Upper lobe of right lung (tissue), 1 donor: ENCODE measurements at regions not wholly inside any gene's neighbourhood (a gene's known extent, or its start where the extent isn't known, plus 50 kb on each side); places are given as distances from the start of the nearest gene placed in this dataset.
"Not testable (repeated sequence)": the region's sequence is repeated elsewhere in the genome, so short reads cannot be mapped to it uniquely, and the experiment has no call there.

Experiments used
- ATAC-seq: fragments of 200-7000 bp; cut with Tn5 transposase; one replicate; pipeline ENCODE4 v1.9.1; 2020; ENCODE audit warnings: mild to moderate bottlenecking, moderate library complexity
- DNase-seq: peaks from one replicate; pipeline ENCODE4 v3.0.0-alpha.2; 2020
- H3K27ac ChIP-seq: fragments of 200-600 bp; one replicate; pipeline ENCODE4 v1.8.0; 2022
- H3K27me3 ChIP-seq: fragments of 200-600 bp; one replicate; pipeline ENCODE4 v1.8.0; 2022; ENCODE audit warnings: mild to moderate bottlenecking
- H3K36me3 ChIP-seq: fragments of 200-600 bp; one replicate; pipeline ENCODE4 v1.8.0; 2022
- H3K4me1 ChIP-seq: fragments of 200-600 bp; one replicate; pipeline ENCODE4 v1.8.0; 2022
- H3K4me3 ChIP-seq: fragments of 200-600 bp; one replicate; pipeline ENCODE4 v1.8.0; 2022; ENCODE audit warnings: mild to moderate bottlenecking
- H3K9me3 ChIP-seq: fragments of 200-600 bp; one replicate; pipeline ENCODE4 v1.8.0; 2022
- intact Hi-C: fragments of 100-400 bp; cut with DNase I; formaldehyde crosslinking; loops from one replicate; pipeline ENCODE4 v1.11.0; 2022
- TF ChIP-seq, protein P1 (sequence below): fragments of 200-600 bp; IDR thresholded peaks from one replicate; pipeline ENCODE4 v1.8.0; 2022; ENCODE audit warnings: antibody characterized with exemption
- donor health status: DM: no; HTN: yes; CAD: no; lungs with severe emphysema.

GRCh38 chr3:185995352-185995751 lies 57.5 kb upstream of the TRA2B start:
- intact Hi-C loops = no loop called here
- Histone ChIP-seq H3K27me3 (no peaks in the 10 kb centered on the region), H3K4me3 (no peak overlapping the region), H3K9me3 (no peaks in the 10 kb centered on the region), H3K27ac (no peak overlapping the region), H3K36me3 (no peaks in the 10 kb centered on the region), H3K4me1 (peaks cover 7% of the 10 kb centered on the region)
- DNase-seq (no peak), ATAC-seq (no peak)
- TF ChIP-seq, protein P1, sequence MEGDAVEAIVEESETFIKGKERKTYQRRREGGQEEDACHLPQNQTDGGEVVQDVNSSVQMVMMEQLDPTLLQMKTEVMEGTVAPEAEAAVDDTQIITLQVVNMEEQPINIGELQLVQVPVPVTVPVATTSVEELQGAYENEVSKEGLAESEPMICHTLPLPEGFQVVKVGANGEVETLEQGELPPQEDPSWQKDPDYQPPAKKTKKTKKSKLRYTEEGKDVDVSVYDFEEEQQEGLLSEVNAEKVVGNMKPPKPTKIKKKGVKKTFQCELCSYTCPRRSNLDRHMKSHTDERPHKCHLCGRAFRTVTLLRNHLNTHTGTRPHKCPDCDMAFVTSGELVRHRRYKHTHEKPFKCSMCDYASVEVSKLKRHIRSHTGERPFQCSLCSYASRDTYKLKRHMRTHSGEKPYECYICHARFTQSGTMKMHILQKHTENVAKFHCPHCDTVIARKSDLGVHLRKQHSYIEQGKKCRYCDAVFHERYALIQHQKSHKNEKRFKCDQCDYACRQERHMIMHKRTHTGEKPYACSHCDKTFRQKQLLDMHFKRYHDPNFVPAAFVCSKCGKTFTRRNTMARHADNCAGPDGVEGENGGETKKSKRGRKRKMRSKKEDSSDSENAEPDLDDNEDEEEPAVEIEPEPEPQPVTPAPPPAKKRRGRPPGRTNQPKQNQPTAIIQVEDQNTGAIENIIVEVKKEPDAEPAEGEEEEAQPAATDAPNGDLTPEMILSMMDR = no peak

DNA sequence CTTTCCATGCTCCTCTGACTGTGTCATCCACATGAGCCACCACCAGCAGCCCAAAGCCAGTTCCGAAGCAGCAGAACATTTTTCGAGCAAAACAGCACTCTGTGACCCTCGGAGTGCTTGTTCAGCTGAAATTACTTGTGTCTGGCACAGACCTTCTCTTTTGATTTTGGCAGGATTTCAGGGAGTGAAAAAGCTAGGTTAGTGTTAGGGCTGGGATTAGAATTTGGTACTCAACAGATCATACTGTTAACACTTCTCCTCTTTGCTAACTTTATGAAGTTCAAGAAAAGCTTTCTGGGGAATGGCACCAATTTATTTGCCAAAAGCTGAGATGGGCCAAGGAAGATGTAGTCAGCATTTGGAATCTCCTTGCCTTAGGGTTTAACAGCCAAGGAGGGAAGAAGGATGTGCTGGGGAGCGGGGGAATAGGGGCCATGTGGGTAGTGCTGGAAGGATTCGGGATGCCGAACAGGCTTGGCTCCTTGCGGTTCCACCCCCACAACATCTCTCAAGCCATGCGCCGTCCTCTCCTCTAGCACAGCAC lies 55.1 kb upstream of the TRA2B start:
- peak; percentile 49 for ATAC-seq

GRCh38 chr3:185990995-185991394 lies 53.2 kb upstream of the TRA2B start:
- H3K27ac ChIP-seq, ATAC-seq, intact Hi-C loops, DNase-seq, H3K9me3 ChIP-seq, H3K4me3 ChIP-seq, H3K27me3 ChIP-seq, H3K36me3 ChIP-seq, H3K4me1 ChIP-seq: not testable (repeated sequence)

More for the DNA sequence above, 55.1 kb upstream of the TRA2B start:
- Histone ChIP-seq H3K4me1 (peaks cover 7% of the 10 kb centered on the region), H3K9me3 (no peaks in the 10 kb centered on the region), H3K4me3 (no peak overlapping the region), H3K36me3 (no peaks in the 10 kb centered on the region), H3K27ac (no peak overlapping the region), H3K27me3 (no peaks in the 10 kb centered on the region)
- DNase-seq = no peak
- intact Hi-C loops = no loop called here
- TF ChIP-seq, protein P1 = no peak

DNA sequence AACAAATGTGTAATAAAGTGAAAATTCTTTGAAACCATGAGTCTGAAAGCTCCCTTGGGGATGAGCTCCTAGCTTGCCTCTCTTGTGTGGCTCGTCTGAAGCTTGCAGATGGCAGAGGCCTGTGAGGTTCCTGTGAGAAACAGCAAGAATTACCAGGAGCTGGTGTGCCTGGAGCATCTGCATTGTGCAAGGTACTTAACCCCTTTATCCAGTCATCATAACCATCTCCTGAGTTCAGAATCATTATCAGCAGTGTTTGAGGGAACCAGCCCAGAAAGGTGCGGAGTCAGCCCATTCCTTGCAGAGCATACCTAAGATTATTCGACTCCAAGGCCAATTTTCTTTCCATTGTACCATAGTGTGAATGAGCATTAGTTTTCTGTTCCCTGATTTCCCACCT lies 51.7 kb upstream of the TRA2B start:
- no peak for DNase-seq
- TF ChIP-seq, protein P1 = no peak
- ATAC-seq = no peak
- no peaks in the 10 kb centered on the region for H3K27me3 ChIP-seq
- intact Hi-C loops = loop anchor here (10.0 kb wide), 2 partner anchors 255 to 545 kb away; no protein-coding TSS in a partner anchor
- H3K27ac ChIP-seq = no peak overlapping the region
- H3K36me3 ChIP-seq = no peaks in the 10 kb centered on the region
- H3K9me3 ChIP-seq = no peaks in the 10 kb centered on the region
- peaks cover 7% of the 10 kb centered on the region for H3K4me1 ChIP-seq
- no peak overlapping the region for H3K4me3 ChIP-seq

GRCh38 chr3:185988816-185989175 lies 51.0 kb upstream of the TRA2B start:
- DNase-seq (no peak), ATAC-seq (no peak)
- Histone ChIP-seq H3K27me3 (peaks cover 3% of the 10 kb centered on the region), H3K9me3 (no peaks in the 10 kb centered on the region), H3K4me1 (peaks cover 10% of the 10 kb centered on the region), H3K4me3 (no peak overlapping the region), H3K36me3 (no peaks in the 10 kb centered on the region), H3K27ac (no peak overlapping the region)
- intact Hi-C loops = loop anchor here (10.0 kb wide), 2 partner anchors 256 to 546 kb away; no protein-coding TSS in a partner anchor
- TF ChIP-seq, protein P1 = no peak

DNA sequence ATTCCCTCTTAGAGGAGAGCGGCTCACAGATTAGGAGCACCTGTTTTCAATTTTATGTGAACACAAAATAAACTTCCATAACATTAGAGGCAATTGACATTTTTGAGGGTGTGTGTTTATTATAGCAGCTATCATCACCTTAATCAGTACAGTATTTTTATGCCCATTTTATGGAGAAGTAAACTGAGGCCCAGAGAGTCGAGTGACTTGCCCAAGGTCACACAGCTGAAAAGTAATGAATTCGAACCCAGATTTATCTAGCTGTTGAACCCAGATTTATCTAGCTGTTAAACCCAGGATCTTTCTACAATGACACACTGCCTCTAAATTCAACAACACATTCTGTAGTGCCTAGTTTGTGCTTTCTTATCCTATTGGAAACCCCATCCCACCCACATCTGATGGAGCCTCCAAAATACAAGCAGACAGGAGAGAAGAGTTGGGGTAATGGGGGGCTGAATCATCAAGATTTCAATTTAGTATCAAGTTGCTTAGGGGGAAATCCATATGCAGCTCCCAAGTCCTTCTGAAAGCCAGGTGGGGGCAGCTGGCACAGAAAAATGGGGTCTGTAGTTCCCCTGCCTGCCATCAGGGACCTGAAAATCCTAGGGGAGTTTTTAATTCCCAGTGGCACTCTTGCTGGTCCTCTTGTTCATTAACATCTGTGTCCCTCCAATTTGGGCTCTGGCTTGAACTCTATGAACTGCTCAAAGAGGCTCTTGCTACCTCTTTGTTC lies 50.4 kb upstream of the TRA2B start:
- intact Hi-C loops = loop anchor here (10.0 kb wide), 2 partner anchors 257 to 547 kb away; no protein-coding TSS in a partner anchor
- Histone ChIP-seq H3K27me3 (peaks cover 5% of the 10 kb centered on the region), H3K9me3 (no peaks in the 10 kb centered on the region), H3K4me1 (peaks cover 12% of the 10 kb centered on the region), H3K27ac (no peak overlapping the region), H3K4me3 (no peak overlapping the region), H3K36me3 (no peaks in the 10 kb centered on the region)
- ATAC-seq (no peak), DNase-seq (no peak)
- TF ChIP-seq, protein P1 = no peak
